NCI-H2196 (cell line): ENCODE measurements at regions not wholly inside any gene's neighbourhood (a gene's known extent, or its start where the extent isn't known, plus 50 kb on each side); places are given as distances from the start of the nearest gene placed in this dataset.
"Not testable (repeated sequence)": the region's sequence is repeated elsewhere in the genome, so short reads cannot be mapped to it uniquely, and the experiment has no call there.

ENCODE experiments used
- DNase-seq: peaks from one replicate; lab custom pipeline; 2025; ENCODE audit not compliant: unreplicated experiment; lab: John Stamatoyannopoulos, UW

- DNase-seq = no peak
These were observed 90.0 kb upstream of the NFASC start for GRCh38 chr1:204780630-204781029.

DNA sequence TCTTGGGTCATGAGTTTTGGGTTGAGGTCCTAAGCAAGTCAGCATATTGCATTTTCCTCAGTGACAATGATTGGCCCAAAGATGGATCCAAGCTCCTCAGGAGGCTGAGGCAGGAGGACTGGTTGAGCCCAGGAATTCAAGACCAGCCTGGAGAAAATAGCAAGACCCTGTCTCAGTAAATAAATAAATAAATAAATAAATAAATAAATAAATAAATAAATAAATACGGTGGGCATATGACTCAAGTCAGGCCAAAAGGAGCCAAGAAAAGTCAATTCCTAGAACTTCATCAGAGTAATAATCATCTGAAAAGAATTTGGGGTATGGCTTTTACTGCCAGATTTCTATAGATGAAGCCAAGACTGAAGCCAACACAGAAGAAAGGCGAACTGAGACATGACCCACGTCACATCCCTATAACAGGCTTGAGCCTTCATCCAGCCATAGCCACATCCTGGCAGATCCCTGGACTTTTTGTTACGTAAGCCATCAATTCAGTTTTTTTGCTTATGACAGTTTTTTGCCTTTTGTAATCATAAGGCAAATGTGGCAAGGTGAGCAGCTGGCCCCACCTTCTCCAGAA, 88.5 kb upstream of the NFASC start:
- DNase-seq = no peak

- DNase-seq = not testable (repeated sequence)
These were observed 85.6 kb upstream of the NFASC start for GRCh38 chr1:204785023-204785422.

DNA sequence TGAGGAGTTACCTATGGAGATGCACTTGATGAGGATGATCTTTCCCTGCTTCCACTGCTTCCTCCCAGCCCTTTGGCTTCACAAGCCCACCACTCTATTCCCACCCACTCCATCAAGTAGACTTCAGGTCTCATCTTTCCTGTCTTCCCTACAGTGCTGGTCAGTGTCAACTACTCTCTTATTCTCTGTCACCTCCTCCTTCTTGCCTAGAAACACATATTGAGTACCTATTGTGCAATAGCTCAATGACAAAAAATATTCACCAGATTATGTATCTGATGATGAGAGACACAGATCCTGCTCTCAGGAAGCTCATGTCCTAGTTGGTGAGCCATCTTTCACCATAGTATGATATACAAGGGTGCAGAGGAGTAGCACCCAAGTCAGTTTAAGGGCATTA, 82.2 kb upstream of the NFASC start:
- no peak for DNase-seq

GRCh38 chr1:204791453-204792353, 79.0 kb upstream of the NFASC start:
- peak; percentile 45 for DNase-seq

GRCh38 chr1:204792354-204792692, 78.3 kb upstream of the NFASC start:
- DNase-seq = no peak

- DNase-seq = no peak
These were observed 77.3 kb upstream of the NFASC start for GRCh38 chr1:204793259-204793914.

- DNase-seq = not testable (repeated sequence)
These were observed 73.8 kb upstream of the NFASC start for GRCh38 chr1:204796886-204797285.

GRCh38 chr1:204797401-204797800, 73.3 kb upstream of the NFASC start:
- no peak for DNase-seq

DNA sequence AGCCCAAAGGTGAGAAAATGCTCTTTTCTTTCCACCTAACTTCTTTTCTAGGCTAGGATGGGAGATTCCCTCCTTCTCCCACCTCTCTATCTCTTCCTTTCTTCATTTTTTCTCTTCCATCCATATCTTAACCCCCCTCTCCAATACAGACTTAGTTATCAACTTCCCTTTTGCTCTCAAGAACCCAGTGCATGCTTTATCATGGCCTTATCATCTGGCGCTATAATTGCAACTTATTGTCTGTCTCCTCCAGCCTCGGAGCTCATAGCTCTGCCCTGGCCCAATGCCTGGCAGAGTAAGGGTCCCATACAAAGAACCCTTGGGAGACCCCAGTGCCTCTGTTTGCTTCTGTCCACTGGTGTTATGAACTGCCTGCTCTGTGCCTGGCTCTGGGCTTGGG, 71.0 kb upstream of the NFASC start:
- no peak for DNase-seq

GRCh38 chr1:204801211-204801610, 69.5 kb upstream of the NFASC start:
- DNase-seq = no peak

DNA sequence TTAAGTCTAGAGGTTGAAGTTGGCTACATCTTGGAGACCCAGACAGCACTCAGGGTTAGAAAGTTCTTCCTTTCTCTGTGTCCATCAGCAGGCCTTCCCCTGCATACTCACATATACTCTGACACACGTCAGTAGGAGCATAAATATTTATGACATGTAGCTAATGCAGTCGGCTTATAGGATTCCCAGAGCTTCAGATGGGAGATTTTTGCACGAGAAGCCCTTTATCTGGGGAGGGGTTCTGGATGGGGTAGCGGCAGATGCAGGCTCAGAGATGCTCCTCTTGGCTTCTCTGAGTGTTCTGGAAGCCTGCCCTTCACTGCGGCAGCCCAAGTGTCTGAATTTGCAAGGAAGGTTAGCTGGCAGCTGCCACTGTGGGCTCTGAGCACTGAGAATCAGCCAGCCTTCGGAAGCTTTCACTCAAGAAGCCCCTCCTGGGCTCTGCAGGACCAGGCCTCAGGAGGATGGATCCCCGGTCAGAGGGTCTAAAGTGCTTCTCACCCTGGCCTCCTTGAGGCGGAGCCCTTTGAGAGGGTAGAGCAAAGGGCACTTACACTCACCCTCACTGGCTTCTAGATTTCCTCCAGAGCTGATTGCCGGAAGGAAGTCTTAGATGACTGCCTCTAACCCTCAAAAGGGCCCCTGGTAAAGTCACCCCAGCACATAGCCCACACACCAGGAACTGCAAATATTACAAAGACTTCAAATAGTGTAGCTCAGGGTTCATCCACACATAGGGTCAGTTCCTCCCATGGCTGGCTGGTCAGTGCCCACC, 68.1 kb upstream of the NFASC start:
- DNase-seq = no peak

DNA sequence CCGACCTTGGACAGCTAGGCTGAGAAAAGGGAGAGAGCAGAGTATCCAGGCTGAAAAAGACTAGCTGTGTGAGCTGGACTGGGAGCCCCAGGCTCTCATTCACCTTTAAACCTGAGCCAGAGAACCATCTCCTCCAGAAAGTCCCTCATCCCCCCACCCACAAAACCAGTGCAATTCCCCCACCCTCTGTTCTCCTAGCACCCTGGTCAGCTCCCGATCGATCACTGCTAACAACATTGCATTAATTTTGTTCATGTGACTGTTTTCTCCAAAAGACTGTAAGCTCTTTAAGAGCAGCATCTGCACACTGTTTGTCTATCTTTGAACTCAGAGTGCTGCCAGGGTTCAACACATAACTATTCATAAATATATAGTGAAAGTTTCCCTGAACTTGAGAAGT, 67.1 kb upstream of the NFASC start:
- no peak for DNase-seq

- DNase-seq = peak; percentile 91
These were observed 63.5 kb upstream of the NFASC start for GRCh38 chr1:204806943-204807687.

DNA sequence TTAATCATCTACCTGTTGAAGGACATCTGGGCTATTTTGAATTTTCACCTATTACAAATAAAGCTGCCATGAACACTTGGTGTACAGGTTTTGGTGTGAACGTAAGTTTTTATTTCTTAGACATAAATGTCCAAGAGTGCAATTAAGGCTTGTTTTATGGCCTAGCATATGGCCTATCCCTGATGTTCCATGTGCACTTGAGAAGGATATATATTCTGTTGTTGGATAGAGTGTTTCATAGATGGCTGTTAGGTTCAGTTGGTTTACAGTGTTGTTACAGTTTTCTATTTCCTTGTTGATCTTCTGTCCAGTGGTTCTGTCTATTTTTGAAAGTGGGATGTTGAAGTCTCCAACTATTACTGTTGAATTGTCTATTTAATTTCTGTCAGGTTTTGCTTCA, 61.2 kb upstream of the NFASC start:
- DNase-seq = no peak

DNA sequence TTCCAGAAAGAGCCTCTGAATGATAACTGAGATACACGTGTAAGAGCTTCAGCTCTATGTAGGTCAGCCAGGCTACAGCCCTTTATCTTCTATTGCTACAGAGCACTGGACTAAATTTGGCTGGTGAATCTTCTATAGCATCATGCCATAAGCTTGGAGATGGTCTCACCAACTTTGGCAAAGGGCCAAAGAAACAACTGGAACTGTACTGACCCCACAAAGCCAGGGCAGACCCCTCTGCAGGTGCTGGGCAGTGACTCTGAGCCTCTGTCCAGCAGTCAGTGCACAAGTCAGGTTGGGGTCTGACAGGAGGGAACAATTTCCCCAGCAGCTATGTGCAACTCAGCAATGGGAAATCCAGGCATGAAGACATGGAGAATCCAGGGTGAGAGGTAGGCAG, 57.8 kb upstream of the NFASC start:
- DNase-seq = no peak

GRCh38 chr1:204813522-204813921, 57.1 kb upstream of the NFASC start:
- DNase-seq = no peak

DNA sequence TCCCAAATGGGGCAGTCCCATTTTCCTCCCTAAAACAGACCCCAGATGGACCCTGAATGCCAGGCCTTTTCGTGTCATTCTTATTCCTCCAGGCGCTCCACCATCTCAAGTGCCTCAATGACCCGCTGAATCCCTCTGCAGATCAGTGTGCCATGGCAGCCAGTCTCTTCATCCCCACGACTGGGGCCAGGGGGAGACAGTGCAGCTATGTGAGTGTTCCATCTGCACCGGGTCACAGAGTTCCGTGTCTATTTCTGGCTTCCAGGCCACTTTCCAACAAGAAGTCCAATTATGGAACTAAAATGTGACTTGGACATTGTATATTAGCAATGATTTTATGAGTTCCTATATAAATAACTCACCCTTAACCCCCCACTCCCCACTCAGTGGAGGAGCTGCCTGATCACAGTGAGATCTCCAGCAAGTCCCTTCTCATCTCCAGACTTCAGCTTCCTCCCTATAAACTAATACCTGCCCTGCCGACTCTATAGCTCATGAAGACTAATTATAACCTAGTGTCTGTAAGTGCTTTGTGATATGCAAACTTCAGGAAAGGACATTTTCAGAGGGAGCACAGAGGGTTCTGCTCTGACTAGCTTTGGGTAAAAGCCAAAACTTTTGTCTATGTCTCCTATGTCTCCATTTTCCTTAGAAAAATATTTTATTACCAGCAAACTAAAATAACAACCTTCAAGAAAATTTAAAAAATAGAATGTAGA, 56.3 kb upstream of the NFASC start:
- DNase-seq = no peak

- DNase-seq = no peak
These were observed 53.3 kb upstream of the NFASC start for GRCh38 chr1:204817341-204817740.

DNA sequence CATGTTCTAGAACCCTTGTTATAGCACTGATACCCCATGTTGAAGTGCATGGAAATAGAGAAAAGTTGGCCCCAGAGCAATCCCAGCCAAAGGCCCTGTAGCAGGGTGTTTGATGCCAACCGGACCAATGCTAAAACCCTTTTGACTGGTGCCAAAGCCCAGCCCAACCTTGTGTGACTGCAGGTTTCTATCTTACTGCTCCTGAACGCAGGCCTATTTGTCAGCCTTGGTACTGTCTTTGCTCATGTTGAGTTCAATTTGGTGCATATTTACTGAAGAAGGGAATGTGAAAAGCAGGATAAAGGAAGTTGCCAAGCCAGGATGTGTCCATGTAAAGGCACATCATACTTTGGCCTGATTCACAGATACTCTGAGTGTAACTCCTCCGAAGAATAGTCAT, 51.7 kb upstream of the NFASC start:
- no peak for DNase-seq
